HUES64 (cell line): ENCODE measurements at regions not wholly inside any gene's neighbourhood (a gene's known extent, or its start where the extent isn't known, plus 50 kb on each side); places are given as distances from the start of the nearest gene placed in this dataset.
"Not testable (repeated sequence)": the region's sequence is repeated elsewhere in the genome, so short reads cannot be mapped to it uniquely, and the experiment has no call there.

ENCODE experiments used
- H3K27ac ChIP-seq: 2 replicates; pipeline ENCODE4 v1.7.0; 2013; ENCODE audit warnings: low read depth, low read length, inconsistent platforms
- H3K27me3 ChIP-seq: 2 replicates; pipeline ENCODE4 v1.6.1; 2013; ENCODE audit warnings: mild to moderate bottlenecking, low read length; ENCODE audit not compliant: insufficient read depth
- H3K36me3 ChIP-seq: 2 replicates; pipeline ENCODE4 v1.6.1; 2013; ENCODE audit warnings: mild to moderate bottlenecking, low read length; ENCODE audit not compliant: insufficient read depth
- H3K4me1 ChIP-seq: 2 replicates; pipeline ENCODE4 v1.6.1; 2013; ENCODE audit warnings: mild to moderate bottlenecking, low read length, moderate library complexity; ENCODE audit not compliant: insufficient read depth
- H3K4me3 ChIP-seq: 2 replicates; pipeline ENCODE4 v1.5.1; 2013; ENCODE audit warnings: mild to moderate bottlenecking, low read length, moderate library complexity
- H3K9ac ChIP-seq: 2 replicates; pipeline ENCODE4 v1.6.1; 2013; ENCODE audit warnings: mild to moderate bottlenecking, low read depth, low read length
- H3K9me3 ChIP-seq: 2 replicates; pipeline ENCODE4 v1.6.1; 2013; ENCODE audit warnings: low read depth, low read length; ENCODE audit not compliant: insufficient read depth
- WGBS: fragments of 150-250, 120-280 bp; methylation state at CpG from one replicate; pipeline ENCODE4 v1.1.7; 2013; ENCODE audit warnings: missing lambda C conversion rate; 5-methylcytosine and 5-hydroxymethylcytosine counted together

GRCh38 chr14:100422556-100423316 is 99.6 kb downstream of the SLC25A47 start:
- Histone ChIP-seq H3K27ac (no peak overlapping the region), H3K4me3 (no peak overlapping the region), H3K27me3 (no peaks in the 10 kb centered on the region), H3K9ac (no peak overlapping the region), H3K4me1 (peaks cover 9% of the 10 kb centered on the region), H3K9me3 (no peaks in the 10 kb centered on the region), H3K36me3 (no peaks in the 10 kb centered on the region)
- 90% methylated on average over 11 of the region's 12 CpGs for WGBS

GRCh38 chr14:100423317-100424010 is 100.3 kb downstream of the SLC25A47 start:
- Histone ChIP-seq H3K4me1 (peaks cover 9% of the 10 kb centered on the region), H3K27me3 (no peaks in the 10 kb centered on the region), H3K27ac (no peak overlapping the region), H3K9ac (no peak overlapping the region), H3K9me3 (no peaks in the 10 kb centered on the region), H3K4me3 (no peak overlapping the region), H3K36me3 (no peaks in the 10 kb centered on the region)
- 95% methylated on average over 13 of the region's 13 CpGs for WGBS

- H3K9ac ChIP-seq: no peak overlapping the region
- no peaks in the 10 kb centered on the region for H3K27me3 ChIP-seq
- WGBS: 93% methylated on average over 6 of the region's 6 CpGs
- H3K27ac ChIP-seq: no peak overlapping the region
- no peaks in the 10 kb centered on the region for H3K9me3 ChIP-seq
- no peak overlapping the region for H3K4me3 ChIP-seq
- peaks cover 9% of the 10 kb centered on the region for H3K4me1 ChIP-seq
- no peaks in the 10 kb centered on the region for H3K36me3 ChIP-seq
Observed at GRCh38 chr14:100424504-100425428, 101.6 kb downstream of the SLC25A47 start.

- H3K4me1 ChIP-seq: peaks cover 9% of the 10 kb centered on the region
- 32% methylated on average over 7 of the region's 7 CpGs for WGBS
- no peak overlapping the region for H3K4me3 ChIP-seq
- no peak overlapping the region for H3K9ac ChIP-seq
- no peaks in the 10 kb centered on the region for H3K9me3 ChIP-seq
- H3K27me3 ChIP-seq: no peaks in the 10 kb centered on the region
- no peak overlapping the region for H3K27ac ChIP-seq
- H3K36me3 ChIP-seq: no peaks in the 10 kb centered on the region
Observed at GRCh38 chr14:100425429-100425827, 102.3 kb downstream of the SLC25A47 start.

- Histone ChIP-seq H3K4me1 (peaks cover 9% of the 10 kb centered on the region), H3K9ac (no peak overlapping the region), H3K4me3 (no peak overlapping the region), H3K9me3 (no peaks in the 10 kb centered on the region), H3K27me3 (no peaks in the 10 kb centered on the region), H3K27ac (no peak overlapping the region), H3K36me3 (no peaks in the 10 kb centered on the region)
- WGBS: 96% methylated on average over 12 of the region's 12 CpGs
Observed at GRCh38 chr14:100426314-100426713, 103.2 kb downstream of the SLC25A47 start.

GRCh38 chr14:100427166-100427565 is 104.0 kb downstream of the SLC25A47 start:
- H3K27ac ChIP-seq: no peak overlapping the region
- no peak overlapping the region for H3K4me3 ChIP-seq
- H3K27me3 ChIP-seq: no peaks in the 10 kb centered on the region
- no peaks in the 10 kb centered on the region for H3K9me3 ChIP-seq
- 88% methylated on average over 6 of the region's 6 CpGs for WGBS
- H3K36me3 ChIP-seq: no peaks in the 10 kb centered on the region
- peaks cover 9% of the 10 kb centered on the region for H3K4me1 ChIP-seq
- no peak overlapping the region for H3K9ac ChIP-seq

GRCh38 chr14:100428727-100429126 is 105.6 kb downstream of the SLC25A47 start:
- no peak overlapping the region for H3K4me3 ChIP-seq
- H3K27me3 ChIP-seq: no peaks in the 10 kb centered on the region
- H3K9me3 ChIP-seq: no peaks in the 10 kb centered on the region
- WGBS: 95% methylated on average over 8 of the region's 9 CpGs
- H3K36me3 ChIP-seq: no peaks in the 10 kb centered on the region
- peaks cover 9% of the 10 kb centered on the region for H3K4me1 ChIP-seq
- H3K27ac ChIP-seq: no peak overlapping the region
- no peak overlapping the region for H3K9ac ChIP-seq

GRCh38 chr14:100429537-100429936 is 106.4 kb downstream of the SLC25A47 start:
- no peak overlapping the region for H3K9ac ChIP-seq
- no peak overlapping the region for H3K27ac ChIP-seq
- WGBS: 94% methylated on average over 2 of the region's 3 CpGs
- H3K9me3 ChIP-seq: no peaks in the 10 kb centered on the region
- peaks cover 9% of the 10 kb centered on the region for H3K4me1 ChIP-seq
- H3K36me3 ChIP-seq: no peaks in the 10 kb centered on the region
- H3K27me3 ChIP-seq: no peaks in the 10 kb centered on the region
- no peak overlapping the region for H3K4me3 ChIP-seq

- no peaks in the 10 kb centered on the region for H3K9me3 ChIP-seq
- no peak overlapping the region for H3K4me3 ChIP-seq
- 94% methylated on average over 11 of the region's 11 CpGs for WGBS
- no peak overlapping the region for H3K27ac ChIP-seq
- peaks cover 4% of the 10 kb centered on the region for H3K4me1 ChIP-seq
- H3K36me3 ChIP-seq: no peaks in the 10 kb centered on the region
- no peaks in the 10 kb centered on the region for H3K27me3 ChIP-seq
- H3K9ac ChIP-seq: no peak overlapping the region
Observed at GRCh38 chr14:100430571-100430970, 107.4 kb downstream of the SLC25A47 start.

GRCh38 chr14:100431461-100431860 is 108.3 kb downstream of the SLC25A47 start:
- H3K4me1 ChIP-seq: not testable (repeated sequence)
- 94% methylated on average over 4 of the region's 4 CpGs for WGBS

More at GRCh38 chr14:100431461-100431860, 108.3 kb downstream of the SLC25A47 start:
- H3K27me3 ChIP-seq, H3K36me3 ChIP-seq, H3K9ac ChIP-seq, H3K9me3 ChIP-seq, H3K4me3 ChIP-seq, H3K27ac ChIP-seq: not testable (repeated sequence)
